ENCODE measurements at regions not wholly inside any gene's neighbourhood (a gene's known extent, or its start where the extent isn't known, plus 50 kb on each side); places are given as distances from the start of the nearest gene placed in this dataset.
A peak's percentile ranks its signal among the peaks of the same experiment; 100 is the strongest.

DNA sequence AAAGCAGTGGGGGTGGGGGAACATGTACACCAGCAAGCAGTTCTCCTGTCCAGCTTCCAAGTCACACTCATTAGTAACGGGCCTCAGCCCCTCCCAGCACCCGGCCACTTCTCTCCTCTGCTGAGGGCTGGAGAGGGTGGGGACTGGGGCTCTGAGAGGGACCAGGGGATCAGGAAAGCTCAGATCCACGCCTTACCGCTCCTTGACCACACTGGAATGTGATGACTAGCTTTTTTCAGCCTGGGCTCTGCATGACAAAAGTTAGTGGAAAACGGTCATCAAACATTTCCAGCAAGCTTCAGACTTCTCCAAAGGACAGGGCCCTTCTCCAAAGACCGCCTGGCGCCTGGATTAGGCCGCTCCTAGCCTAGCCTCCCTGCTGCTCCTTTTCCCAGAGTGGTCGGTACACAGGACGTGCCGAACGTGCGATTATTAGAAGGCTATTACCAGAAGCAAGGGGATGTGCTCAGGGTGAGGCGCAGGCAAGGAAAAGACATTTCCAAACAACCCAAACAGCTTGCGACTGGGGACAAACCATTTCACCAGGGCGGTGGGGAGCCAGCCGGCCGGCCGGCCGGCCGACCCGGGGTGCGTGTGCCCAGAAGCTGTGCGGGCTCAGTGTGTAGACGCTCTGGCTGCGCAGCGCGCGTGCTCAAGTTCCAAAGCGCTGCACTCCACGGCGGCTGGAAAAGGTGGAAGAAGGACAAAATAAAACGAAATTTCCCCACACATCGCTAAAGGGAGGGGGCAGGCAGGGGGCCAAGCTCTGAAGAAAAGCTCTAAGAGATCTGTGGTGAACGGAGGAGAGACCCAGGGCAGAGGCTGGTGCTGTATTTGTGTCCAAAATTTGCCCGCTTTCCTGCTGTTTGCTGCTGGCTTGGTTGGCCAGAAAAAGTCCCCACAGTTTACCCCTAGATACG lies 51.0 kb upstream of the SSR3 start:
- TF ChIP-seq, protein P1, sequence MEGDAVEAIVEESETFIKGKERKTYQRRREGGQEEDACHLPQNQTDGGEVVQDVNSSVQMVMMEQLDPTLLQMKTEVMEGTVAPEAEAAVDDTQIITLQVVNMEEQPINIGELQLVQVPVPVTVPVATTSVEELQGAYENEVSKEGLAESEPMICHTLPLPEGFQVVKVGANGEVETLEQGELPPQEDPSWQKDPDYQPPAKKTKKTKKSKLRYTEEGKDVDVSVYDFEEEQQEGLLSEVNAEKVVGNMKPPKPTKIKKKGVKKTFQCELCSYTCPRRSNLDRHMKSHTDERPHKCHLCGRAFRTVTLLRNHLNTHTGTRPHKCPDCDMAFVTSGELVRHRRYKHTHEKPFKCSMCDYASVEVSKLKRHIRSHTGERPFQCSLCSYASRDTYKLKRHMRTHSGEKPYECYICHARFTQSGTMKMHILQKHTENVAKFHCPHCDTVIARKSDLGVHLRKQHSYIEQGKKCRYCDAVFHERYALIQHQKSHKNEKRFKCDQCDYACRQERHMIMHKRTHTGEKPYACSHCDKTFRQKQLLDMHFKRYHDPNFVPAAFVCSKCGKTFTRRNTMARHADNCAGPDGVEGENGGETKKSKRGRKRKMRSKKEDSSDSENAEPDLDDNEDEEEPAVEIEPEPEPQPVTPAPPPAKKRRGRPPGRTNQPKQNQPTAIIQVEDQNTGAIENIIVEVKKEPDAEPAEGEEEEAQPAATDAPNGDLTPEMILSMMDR (IDR thresholded peaks at IDR 0.05), result no peak
- TF ChIP-seq POLR2A (IDR thresholded peaks at IDR 0.05) (no peak), POLR2AphosphoS5 (IDR thresholded peaks at IDR 0.05) (peak in 1 of 3 donors; percentile 4), EP300 (IDR thresholded peaks at IDR 0.05) (no peak)

Data from stomach (tissue), 4 donors.